ENCODE measurements at regions not wholly inside any gene's neighbourhood (a gene's known extent, or its start where the extent isn't known, plus 50 kb on each side); places are given as distances from the start of the nearest gene placed in this dataset.
"Not testable (repeated sequence)": the region's sequence is repeated elsewhere in the genome, so short reads cannot be mapped to it uniquely, and the experiment has no call there.

GRCh38 chr5:124796495-124796894, 50.1 kb upstream of the ZNF608 start:
- DNase-seq = no peak

DNA sequence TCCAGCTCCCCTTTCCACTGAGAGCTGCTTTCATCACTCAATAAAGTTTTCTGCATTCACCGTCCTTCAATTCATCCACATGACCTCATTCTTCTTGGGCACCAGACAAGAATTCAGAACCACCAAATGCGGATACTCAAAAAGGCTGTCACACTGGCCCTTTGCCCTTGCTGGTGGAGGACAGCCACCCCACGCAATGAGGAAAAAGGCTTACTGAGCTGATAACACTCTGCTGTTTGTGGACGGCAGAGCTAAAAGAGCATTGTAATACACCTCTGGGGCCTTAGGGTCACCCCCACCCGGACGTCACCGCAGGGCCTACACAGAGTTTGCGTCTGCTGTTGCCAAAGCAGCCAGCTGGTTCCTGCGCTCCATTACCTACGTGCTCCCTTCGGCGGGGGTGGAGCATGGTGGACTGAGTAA, 51.2 kb upstream of the ZNF608 start:
- DNase-seq = no peak

GRCh38 chr5:124798890-124799289, 52.5 kb upstream of the ZNF608 start:
- DNase-seq = no peak

GRCh38 chr5:124801551-124801950, 55.1 kb upstream of the ZNF608 start:
- DNase-seq = no peak

GRCh38 chr5:124803617-124804323, 57.3 kb upstream of the ZNF608 start:
- DNase-seq = no peak

GRCh38 chr5:124806026-124806372, 59.6 kb upstream of the ZNF608 start:
- no peak for DNase-seq

DNA sequence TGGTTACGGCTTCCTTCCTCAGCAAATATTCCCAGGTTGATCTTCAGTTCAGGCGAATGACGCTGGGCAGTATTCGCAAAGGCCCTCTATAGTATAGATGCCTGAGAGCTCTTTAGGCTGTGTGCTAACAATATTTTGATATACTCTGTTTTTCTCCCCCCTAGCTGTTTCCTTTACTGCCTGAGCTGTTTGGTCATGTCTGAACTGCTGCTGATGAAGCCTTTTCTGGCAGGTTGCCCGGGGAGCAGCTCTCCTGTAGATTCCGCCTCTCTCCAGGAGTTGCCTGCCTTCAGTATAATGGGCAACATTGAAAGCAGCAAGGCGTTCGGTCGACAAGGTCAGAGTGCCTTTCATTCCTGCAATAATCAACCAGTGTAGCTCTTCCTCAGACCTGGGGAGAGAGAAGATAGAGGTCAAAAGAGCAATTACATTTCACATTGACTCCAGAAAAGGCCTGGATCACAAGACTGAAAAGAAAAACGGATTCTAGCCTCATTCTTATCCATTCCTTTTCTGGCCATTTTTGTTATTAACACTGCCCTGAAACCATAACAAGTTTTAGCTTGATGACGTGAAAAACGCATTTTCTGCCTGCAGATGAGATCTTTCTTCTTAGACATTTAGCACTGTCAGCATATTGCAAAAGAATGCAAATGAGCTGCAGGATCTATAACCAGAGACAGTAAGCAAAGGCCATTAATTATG, 60.1 kb upstream of the ZNF608 start:
- DNase-seq = peak; percentile 77

GRCh38 chr5:124808842-124809268, 62.4 kb upstream of the ZNF608 start:
- no peak for DNase-seq

- DNase-seq = no peak
These were observed 64.1 kb upstream of the ZNF608 start for GRCh38 chr5:124810396-124811006.

GRCh38 chr5:124812771-124813358, 66.4 kb upstream of the ZNF608 start:
- DNase-seq = no peak

DNA sequence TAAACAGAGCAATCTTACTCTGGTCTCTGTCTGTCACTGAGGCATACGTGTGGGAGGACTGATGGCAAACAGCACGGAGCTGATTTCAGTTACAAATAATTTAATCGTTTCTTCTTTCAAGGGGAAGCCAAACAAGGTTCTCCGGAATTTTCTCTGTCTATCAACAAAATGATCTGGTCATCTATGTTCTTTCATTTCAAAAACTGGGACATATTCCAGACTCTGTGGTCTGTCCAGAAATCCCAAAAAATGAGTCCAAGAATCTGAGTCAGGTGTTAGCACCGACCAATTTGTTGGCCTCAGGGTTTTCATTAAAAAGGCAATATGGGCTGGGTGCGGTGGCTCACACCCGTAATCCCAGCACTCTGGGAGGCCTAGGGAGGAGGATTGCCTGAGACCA, 69.9 kb upstream of the ZNF608 start:
- DNase-seq = no peak

- DNase-seq = no peak
These were observed 72.8 kb upstream of the ZNF608 start for GRCh38 chr5:124819201-124819600.

- DNase-seq = no peak
These were observed 76.2 kb upstream of the ZNF608 start for GRCh38 chr5:124822647-124823046.

DNA sequence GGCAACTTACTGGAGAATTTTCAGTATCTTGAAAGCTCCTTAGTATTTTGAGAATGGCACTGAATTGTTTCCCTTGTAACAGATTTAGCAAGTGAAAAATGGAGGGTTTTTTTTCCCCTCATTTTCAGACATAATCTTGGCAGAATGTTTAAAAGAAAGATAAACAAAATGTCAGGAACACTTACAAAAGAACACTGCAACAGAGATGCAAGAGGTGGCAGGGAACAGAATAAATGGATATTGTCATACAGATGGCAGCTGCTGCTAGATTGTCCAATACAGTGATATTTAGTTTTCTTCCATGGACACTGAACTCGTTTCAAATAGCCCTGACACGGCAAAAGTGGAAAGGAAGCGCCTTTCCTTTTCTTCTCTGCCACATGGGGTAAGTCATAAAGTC, 76.9 kb upstream of the ZNF608 start:
- no peak for DNase-seq

GRCh38 chr5:124824637-124825158, 78.3 kb upstream of the ZNF608 start:
- DNase-seq = no peak

DNA sequence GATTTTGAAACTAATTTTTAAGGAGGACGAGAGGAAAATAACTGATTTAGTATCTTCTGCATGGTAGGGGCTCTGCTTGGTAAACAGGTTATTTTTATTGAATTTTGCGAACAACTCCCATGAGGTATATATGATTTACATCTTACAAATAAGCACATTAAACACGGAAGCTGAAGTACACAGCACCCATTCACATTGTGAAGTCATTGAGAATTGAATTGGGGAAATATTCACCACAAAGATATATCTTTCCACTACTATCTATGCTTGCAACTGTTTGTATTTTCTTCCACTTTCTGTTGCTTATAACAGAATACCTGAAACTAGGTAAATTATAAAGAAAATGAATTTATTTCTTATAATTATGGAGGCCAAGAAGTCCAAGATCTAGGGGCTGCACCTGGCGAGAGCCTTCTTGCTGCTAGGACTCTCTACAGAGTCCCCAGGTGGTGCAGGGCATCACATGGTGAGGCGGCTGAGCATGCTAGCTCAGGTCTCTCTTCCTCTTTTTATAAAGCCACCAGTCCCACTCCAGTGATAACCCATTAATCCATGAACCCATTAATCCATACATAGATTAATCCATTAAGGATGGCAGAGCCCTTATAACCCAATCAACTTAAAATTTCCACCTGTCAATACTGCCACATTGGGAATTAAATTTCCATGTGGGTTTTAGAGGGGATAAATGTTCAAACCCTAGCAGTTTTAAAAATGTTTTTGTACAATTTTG, 79.0 kb upstream of the ZNF608 start:
- no peak for DNase-seq

DNA sequence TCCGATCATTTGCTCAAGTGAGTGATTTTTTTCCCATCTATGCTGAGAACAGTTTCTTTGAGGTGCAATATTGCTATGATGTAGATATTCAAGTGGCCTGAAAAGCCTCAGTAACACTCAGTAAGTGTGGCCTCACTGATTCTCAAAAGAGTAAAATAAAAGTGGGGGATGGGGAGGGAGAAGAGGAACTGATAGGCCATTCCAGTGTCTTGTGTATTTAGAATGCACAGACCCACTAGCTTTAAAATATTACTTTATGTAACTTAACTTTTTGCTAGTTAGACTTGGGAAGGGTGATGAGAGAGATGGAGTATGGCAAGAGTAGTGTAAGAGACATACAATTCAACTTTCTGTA, 79.5 kb upstream of the ZNF608 start:
- no peak for DNase-seq

DNA sequence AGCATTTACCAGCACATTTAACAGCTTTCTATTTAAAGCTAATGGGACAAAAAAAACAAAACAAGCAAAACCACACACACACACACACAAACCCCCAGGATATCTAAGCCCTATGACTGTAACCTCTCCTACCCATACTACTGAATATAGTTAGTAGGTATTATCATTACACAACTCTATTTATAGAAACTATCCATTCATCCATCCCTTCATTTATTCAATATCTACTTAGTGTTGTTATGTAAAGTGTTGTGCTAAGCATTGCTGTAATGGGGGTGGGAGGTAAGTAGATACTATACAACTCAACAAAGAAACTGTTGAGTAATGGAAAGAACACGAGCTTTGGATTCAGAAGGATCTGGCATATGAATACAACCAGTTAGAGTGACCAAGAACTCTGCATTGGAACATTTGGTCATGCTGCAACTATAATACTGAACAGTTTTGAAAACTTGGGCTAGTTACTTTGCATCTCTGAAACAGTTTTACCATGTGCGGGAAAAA, 82.3 kb upstream of the ZNF608 start:
- DNase-seq = no peak

DNA sequence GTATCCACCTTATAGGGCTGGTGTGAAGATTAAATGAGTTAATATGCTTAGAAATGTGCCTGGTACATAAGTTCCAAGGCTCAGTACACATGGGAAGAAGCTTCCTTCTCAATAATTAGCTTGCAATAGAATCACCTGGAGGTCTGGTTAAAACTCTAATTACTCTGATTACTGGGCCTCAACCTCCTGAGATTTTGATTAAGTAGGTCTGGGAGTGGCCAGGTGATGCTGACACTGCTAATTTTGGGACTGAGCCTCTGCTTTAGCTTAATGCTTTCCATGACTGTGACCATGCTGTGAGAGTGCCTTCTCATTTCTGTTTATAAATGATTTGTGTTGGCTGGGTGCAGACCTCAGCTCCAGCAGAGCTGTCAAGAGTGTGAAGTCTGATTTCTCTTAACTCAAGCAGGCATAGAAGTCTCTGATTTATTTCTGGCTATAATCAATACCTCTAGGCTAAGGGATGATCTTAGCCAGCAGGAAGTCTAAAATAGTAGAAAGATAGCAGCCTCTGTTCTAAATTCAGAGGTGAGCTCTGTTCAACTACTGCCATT, 85.3 kb upstream of the ZNF608 start:
- DNase-seq = no peak

GRCh38 chr5:124832510-124832909, 86.1 kb upstream of the ZNF608 start:
- DNase-seq = no peak

GRCh38 chr5:124836314-124836713, 89.9 kb upstream of the ZNF608 start:
- DNase-seq = not testable (repeated sequence)

GRCh38 chr5:124839371-124839998, 93.0 kb upstream of the ZNF608 start:
- no peak for DNase-seq

Data from DMS79 (cell line).